Kidney (tissue), 13 donors: ENCODE measurements at regions not wholly inside any gene's neighbourhood (a gene's known extent, or its start where the extent isn't known, plus 50 kb on each side); places are given as distances from the start of the nearest gene placed in this dataset.

Experiments
- DNase-seq, 5 donors: peaks; one replicate each; pipeline ENCODE4 v3.0.0-alpha.2; 2013 to 2020
- FAIRE-seq: peaks from 2 replicates; lab custom pipeline; 2012; peaks lifted over from hg19 to GRCh38; lab: Jason Lieb, UNC
- H3K27ac ChIP-seq, 2 donors: one replicate each; pipeline ENCODE4 v1.7.0; 2013; ENCODE audit warnings: low read depth in 2 of 2, low read length in 2 of 2, inconsistent platforms in 1 of 2
- H3K27me3 ChIP-seq: one replicate; pipeline ENCODE4 v1.7.1; 2013; ENCODE audit warnings: low read length, inconsistent platforms; ENCODE audit not compliant: control insufficient read depth, insufficient read depth
- H3K36me3 ChIP-seq, 3 donors: one replicate each; pipeline versions ENCODE4 v1.7.0 to v1.7.1; 2013; ENCODE audit warnings: low read length in 3 of 3, control low read depth in 1 of 3, inconsistent platforms in 1 of 3; ENCODE audit not compliant: insufficient read depth in 3 of 3, control insufficient read depth in 2 of 3
- H3K4me1 ChIP-seq, 3 donors: one replicate each; pipeline versions ENCODE4 v1.7.0 to v1.7.1; 2013; ENCODE audit warnings: low read length in 3 of 3, inconsistent platforms in 1 of 3, low read depth in 1 of 3; ENCODE audit not compliant: control insufficient read depth in 2 of 3, insufficient read depth in 2 of 3
- H3K4me3 ChIP-seq, 3 donors: one replicate each; pipeline versions ENCODE4 v1.7.0 to v1.8.1; 2013; ENCODE audit warnings: low read length in 3 of 3, control low read depth in 1 of 3, inconsistent platforms in 1 of 3
- H3K9ac ChIP-seq, 3 donors: one replicate each; pipeline versions ENCODE4 v1.7.0 to v1.7.1; 2013; ENCODE audit warnings: low read length in 3 of 3, control low read depth in 1 of 3, inconsistent platforms in 1 of 3
- H3K9me3 ChIP-seq, 3 donors: one replicate each; pipeline versions ENCODE4 v1.7.0 to v1.7.1; 2013; ENCODE audit warnings: low read length in 3 of 3, control low read depth in 1 of 3, inconsistent platforms in 1 of 3; ENCODE audit not compliant: control insufficient read depth in 2 of 3, insufficient read depth in 1 of 3
- CTCF ChIP-seq: IDR thresholded peaks from 3 replicates; pipeline ENCODE4 v1.5.1; 2012; ENCODE audit warnings: mild to moderate bottlenecking, moderate library complexity, borderline replicate concordance; ENCODE audit not compliant: insufficient read depth; ENCODE audit errors: extremely low read depth
- intact Hi-C: fragments of 100-400 bp; cut with DNase I; formaldehyde crosslinking; loops from one replicate; pipeline ENCODE4 v1.11.1; 2022
- donor health status: control.
- donor health status: control.
- donor health status: control.
- donor health status: control.
- donor health status: control.
- donor health status: DM: yes; HTN: yes; CAD: no.
- donor health status: Normal renal cell carcinoma (clear cell type).

- DNase-seq: peak in 1 of 5 donors; percentile 20
- Histone ChIP-seq H3K27ac (no peak overlapping the region), H3K9me3 (no peaks in the 10 kb centered on the region), H3K4me1 (no peaks in the 10 kb centered on the region), H3K9ac (no peak overlapping the region), H3K36me3 (no peaks in the 10 kb centered on the region), H3K27me3 (no peaks in the 10 kb centered on the region), H3K4me3 (no peak overlapping the region)
- no peak for FAIRE-seq
- intact Hi-C loops: no loop called here
- no peak for TF ChIP-seq CTCF
Observed at GRCh38 chr10:4191354-4191753, 406.3 kb upstream of the KLF6 start.

- intact Hi-C loops: no loop called here
- Histone ChIP-seq H3K9ac (no peak overlapping the region), H3K36me3 (no peaks in the 10 kb centered on the region), H3K27me3 (no peaks in the 10 kb centered on the region), H3K27ac (no peak overlapping the region), H3K9me3 (no peaks in the 10 kb centered on the region), H3K4me3 (no peak overlapping the region), H3K4me1 (no peaks in the 10 kb centered on the region)
- DNase-seq (no peak), FAIRE-seq (no peak)
- no peak for TF ChIP-seq CTCF
Observed at GRCh38 chr10:4190876-4191275, 405.9 kb upstream of the KLF6 start.

- H3K9me3 ChIP-seq: no peaks in the 10 kb centered on the region
- no peak overlapping the region for H3K9ac ChIP-seq
- H3K36me3 ChIP-seq: no peaks in the 10 kb centered on the region
- no peaks in the 10 kb centered on the region for H3K27me3 ChIP-seq
- FAIRE-seq (no peak), DNase-seq (no peak)
- no peak overlapping the region for H3K27ac ChIP-seq
- no peak for TF ChIP-seq CTCF
- intact Hi-C loops: no loop called here
- H3K4me3 ChIP-seq: no peak overlapping the region
- no peaks in the 10 kb centered on the region for H3K4me1 ChIP-seq
Observed at GRCh38 chr10:4189281-4189680, 404.3 kb upstream of the KLF6 start.

GRCh38 chr10:4188406-4188805 is 403.4 kb upstream of the KLF6 start:
- no peak for TF ChIP-seq CTCF
- Histone ChIP-seq H3K4me3 (no peak overlapping the region), H3K9me3 (no peaks in the 10 kb centered on the region), H3K4me1 (no peaks in the 10 kb centered on the region), H3K36me3 (no peaks in the 10 kb centered on the region), H3K27ac (no peak overlapping the region), H3K27me3 (no peaks in the 10 kb centered on the region), H3K9ac (no peak overlapping the region)
- intact Hi-C loops: no loop called here
- DNase-seq (no peak), FAIRE-seq (no peak)
